NB4 (cell line): ENCODE measurements at regions not wholly inside any gene's neighbourhood (a gene's known extent, or its start where the extent isn't known, plus 50 kb on each side); places are given as distances from the start of the nearest gene placed in this dataset.

Experiments used
- DNase-seq: peaks from one replicate; pipeline ENCODE4 v3.0.0; 2010; ENCODE audit warnings: low read depth
- H3K4me3 ChIP-seq: one replicate; pipeline ENCODE4 v1.5.1; 2011; ENCODE audit warnings: mild to moderate bottlenecking, low read depth, low read length, moderate library complexity
- CTCF ChIP-seq: IDR thresholded peaks from one replicate; pipeline ENCODE4 v1.5.1; 2012; ENCODE audit warnings: low read depth, low read length
- MAX ChIP-seq: IDR thresholded peaks from 2 replicates; pipeline ENCODE4 v1.6.1; 2011; ENCODE audit warnings: low read depth, low read length
- MYC ChIP-seq: IDR thresholded peaks from 2 replicates; pipeline ENCODE4 v1.6.1; 2011; ENCODE audit warnings: low read depth, low read length
- POLR2A ChIP-seq: IDR thresholded peaks from 2 replicates; pipeline ENCODE4 v1.6.1; 2011; ENCODE audit warnings: mild to moderate bottlenecking; ENCODE audit not compliant: insufficient read length; ENCODE audit errors: extremely low read depth

GRCh38 chr6:164554700-164555476 is 754.5 kb downstream of the C6orf118 start:
- no peak for TF ChIP-seq POLR2A
- TF ChIP-seq MAX: no peak
- TF ChIP-seq MYC: no peak
- TF ChIP-seq CTCF: no peak

GRCh38 chr6:164554226-164554625 is 755.2 kb downstream of the C6orf118 start:
- DNase-seq: no peak
- TF ChIP-seq MAX (no peak), CTCF (no peak), POLR2A (no peak), MYC (no peak)
- H3K4me3 ChIP-seq: no peak overlapping the region

More at GRCh38 chr6:164554700-164555476, 754.5 kb downstream of the C6orf118 start:
- DNase-seq: no peak
- H3K4me3 ChIP-seq: no peak overlapping the region

GRCh38 chr6:164551706-164552105 is 757.7 kb downstream of the C6orf118 start:
- no peak overlapping the region for H3K4me3 ChIP-seq
- DNase-seq: no peak
- TF ChIP-seq MAX (no peak), MYC (no peak), POLR2A (no peak), CTCF (no peak)

GRCh38 chr6:164547076-164547475 is 762.3 kb downstream of the C6orf118 start:
- H3K4me3 ChIP-seq: no peak overlapping the region
- no peak for TF ChIP-seq MAX
- TF ChIP-seq MYC: no peak
- no peak for TF ChIP-seq POLR2A
- no peak for TF ChIP-seq CTCF
- no peak for DNase-seq

- TF ChIP-seq MYC (no peak), MAX (no peak), CTCF (no peak), POLR2A (no peak)
- DNase-seq: no peak
- no peak overlapping the region for H3K4me3 ChIP-seq
Measured at GRCh38 chr6:164546263-164546662, 763.1 kb downstream of the C6orf118 start.
